SIG-M5 treated with dmso at 0.1 percent for 504 hours (cell line): ENCODE measurements at regions not wholly inside any gene's neighbourhood (a gene's known extent, or its start where the extent isn't known, plus 50 kb on each side); places are given as distances from the start of the nearest gene placed in this dataset.

Experiments used
- DNase-seq: peaks from one replicate; lab custom pipeline; 2025; ENCODE audit not compliant: unreplicated experiment; lab: John Stamatoyannopoulos, UW

DNA sequence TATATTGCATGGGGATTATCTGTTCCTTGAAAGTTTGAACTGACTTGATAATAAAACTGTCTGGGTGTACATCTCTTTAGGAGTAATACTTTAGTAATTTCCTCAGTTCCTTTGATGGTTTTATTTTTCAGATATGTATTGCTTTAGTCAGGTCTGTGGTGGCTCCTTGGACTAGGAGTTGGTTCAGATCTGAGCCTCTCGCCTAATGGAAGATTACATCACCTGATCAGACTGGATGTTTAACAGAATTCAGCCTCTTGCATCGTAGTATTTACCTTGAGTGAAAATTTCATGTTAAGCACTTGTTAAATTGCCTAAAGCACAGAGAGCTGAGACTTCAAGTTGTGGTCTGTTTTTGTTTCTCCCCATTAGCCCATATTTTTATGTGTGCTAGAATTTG, 267.3 kb downstream of the MAP2K4 start:
- DNase-seq = no peak

DNA sequence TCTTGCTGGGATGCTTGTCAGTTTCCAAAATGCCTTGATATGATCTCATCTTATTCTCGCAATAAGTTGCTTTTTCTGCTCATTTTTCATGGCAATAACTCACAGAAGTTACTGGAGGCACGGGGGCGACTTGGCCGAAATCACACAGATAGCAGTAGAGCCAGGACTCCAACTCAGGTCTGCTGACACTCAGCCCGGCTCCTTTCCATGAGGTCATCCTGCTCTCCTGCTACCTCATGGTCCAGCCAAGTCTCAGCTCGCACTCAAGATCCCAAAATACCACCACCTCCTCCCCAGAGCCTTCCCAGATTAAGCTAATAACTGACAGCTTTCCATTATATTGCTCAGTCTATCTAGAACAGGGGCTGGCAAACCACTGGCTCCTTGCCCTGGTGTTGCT, 269.5 kb downstream of the MAP2K4 start:
- DNase-seq = no peak

DNA sequence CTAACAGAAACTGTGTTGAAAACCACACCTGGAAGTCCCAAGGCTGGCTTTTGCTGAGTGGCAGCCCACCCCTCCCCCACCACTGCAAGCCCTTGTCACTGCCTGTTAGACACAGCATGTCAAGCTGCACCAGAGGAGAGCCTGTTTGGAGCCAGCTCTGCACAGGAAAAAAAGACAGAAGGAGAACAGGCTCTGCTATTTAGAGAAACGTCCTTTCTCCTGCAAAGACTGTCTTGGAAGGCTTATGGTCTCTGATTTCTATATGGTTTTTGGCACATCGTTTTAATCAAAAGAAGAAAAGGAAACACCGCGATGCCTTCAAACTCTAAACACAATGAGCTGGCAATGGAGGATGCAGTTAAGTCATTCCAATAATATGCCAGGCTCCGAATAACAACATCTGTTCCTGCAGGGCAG, 275.5 kb downstream of the MAP2K4 start:
- no peak for DNase-seq

DNA sequence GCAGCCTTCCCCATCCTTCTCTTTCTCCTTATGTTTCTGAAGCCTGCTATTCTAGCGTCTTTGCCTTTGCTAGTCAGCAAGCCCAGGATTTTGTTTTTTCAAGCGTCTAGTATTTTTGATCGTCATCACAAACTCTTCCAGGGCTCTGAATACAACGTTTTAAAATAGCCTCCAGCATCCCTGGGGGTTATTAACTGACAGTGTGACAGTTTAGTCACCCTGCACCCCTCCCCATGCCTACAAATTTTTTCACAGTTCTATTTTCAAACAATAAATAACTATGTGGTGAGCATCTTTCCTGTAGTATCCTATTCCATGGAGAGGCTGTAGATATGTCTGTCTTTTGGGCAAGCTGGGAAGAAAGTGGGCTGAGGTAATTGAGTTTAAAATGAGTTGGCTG, 280.9 kb downstream of the MAP2K4 start:
- no peak for DNase-seq

DNA sequence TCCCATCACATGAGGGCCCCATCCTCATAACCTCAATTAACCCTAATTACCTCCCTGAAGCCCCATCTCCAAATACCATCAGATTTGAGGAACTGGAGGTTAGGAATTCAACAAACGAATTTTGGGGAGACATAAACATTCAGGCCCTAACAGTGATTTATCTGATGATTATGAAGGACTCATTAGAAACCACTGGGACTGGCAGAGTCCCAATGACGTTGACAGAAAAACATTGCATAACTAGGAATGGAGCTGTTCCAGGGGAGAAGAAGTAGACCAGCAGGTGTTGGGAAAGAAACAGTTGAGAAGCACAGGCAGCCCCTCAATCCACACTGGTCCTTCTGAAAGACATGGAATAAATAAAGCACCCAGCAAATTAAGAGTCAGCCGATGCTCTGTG, 282.0 kb downstream of the MAP2K4 start:
- DNase-seq = no peak

DNA sequence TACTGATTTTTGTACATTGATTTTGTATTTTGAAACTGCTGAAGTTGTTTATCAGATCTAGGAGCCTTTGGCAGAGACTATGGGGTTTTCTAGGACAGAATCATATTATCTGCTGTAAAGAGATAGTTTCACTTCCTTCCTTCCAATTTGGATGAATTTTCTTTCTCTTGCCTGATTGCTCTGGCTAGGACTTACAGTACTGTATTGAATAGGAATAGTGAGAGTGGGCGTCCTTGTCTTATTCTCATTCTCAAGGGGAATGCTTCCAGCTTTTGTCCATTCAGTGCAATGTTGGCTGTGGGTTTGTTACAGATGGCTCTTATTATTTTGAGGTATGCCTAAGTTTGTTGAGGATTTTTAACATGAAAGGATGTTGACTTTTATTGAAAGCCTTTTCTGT, 290.1 kb downstream of the MAP2K4 start:
- no peak for DNase-seq

DNA sequence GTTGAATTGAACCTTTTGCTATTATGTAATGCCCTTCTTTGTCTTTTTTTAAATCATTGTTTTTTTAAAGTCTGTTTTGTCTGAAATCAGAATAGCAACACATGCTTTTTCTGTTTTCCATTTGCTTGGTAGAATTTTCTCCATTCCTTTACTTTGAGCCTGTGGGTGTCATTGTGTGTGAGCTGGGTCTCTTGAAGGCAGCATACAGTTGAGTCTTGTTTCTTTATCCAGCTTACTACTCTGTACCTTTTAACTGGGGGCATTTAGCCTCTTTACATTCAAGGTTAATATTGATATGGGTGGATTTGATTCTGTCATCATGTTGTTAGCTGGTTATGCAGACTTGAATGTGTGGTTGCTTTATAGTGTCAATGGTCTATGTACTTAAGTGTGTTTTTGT, 292.0 kb downstream of the MAP2K4 start:
- no peak for DNase-seq

DNA sequence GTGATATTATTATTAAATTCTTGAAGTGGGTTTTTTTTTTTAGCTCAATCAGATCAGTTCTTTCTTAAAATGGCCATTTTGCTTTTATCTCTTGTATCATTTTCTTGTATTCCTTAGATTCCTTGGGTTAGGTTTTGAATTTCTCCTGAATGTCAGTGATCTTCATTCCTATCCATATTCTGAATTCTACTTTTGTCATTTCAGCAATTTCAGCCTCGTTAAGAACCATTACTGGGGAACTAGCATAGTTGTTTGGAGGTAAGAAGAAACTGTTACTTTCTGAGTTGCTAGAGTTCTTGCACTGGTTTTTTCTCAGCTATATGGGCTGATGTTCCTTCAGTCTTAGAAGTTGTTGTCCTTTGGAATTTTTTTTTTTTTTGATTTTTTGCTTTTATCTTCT, 293.1 kb downstream of the MAP2K4 start:
- no peak for DNase-seq

DNA sequence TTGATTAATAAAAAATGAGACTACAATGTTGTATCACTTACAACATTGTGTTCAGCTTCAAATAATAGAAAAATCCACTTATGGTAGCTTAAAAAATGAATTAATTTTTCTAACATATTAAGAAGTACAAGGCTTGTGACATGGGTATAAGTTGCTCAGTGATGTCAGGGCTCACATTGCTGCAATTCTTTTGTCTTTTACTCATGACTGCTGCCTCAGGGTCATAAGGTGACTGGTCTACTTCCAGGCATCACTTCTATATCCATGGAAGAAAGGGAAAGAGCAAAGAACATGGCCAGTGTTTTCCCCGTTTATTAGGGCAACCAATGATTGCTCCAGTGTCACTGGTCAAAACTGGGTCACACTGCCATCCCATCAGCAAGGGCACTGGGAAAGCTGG, 295.3 kb downstream of the MAP2K4 start:
- DNase-seq = no peak

DNA sequence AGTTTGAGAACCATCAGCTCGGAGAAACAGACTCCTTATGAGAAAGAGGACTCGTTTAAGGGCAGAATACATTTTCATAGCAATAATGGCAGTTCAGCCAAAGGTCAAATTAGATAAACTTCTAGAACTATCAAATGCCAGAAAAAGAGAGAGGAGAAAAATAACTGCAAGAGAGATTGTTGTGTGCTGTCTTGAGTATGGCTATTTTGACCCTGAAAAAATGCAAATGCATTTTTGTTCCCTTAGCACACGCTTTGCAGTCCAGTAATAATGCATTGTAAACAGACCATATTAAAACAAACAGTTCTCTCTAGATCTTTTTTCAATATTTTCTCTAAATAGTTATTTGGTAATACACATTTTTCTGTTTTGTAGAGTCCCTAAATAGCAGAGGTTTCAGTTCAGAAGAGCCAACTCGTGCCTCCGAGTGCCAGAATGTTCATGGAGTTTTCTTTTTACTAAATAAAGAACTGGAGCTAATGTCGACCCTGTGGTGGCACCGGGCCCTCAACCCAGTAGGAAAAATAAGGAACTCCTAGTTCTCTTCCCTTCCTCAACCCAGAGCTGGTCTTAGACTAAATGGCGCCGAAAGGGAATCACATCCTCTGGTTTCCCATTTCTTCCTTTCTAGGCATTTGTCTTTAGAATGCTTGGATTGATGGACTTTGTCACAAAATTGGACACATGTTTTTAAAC, 298.0 kb downstream of the MAP2K4 start:
- no peak for DNase-seq

DNA sequence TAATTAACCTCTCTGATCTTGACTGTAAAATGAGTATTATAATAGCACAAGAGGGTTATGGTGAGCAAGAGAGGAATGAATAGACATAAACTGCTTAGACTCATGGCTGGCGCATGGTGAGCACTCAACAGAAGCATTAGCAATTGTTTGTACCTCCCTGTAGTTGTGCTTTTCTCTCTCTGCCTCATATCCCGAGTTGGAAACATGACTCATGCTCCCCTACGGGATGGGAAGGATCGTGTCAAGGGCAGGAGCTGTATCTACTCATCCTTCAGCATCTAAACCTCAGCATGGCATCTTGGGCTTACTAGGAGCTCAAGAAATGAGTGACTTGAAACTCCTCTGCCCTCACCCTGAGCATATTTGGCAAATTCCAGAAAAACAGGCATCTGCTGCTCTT, 299.6 kb downstream of the MAP2K4 start:
- DNase-seq = no peak

DNA sequence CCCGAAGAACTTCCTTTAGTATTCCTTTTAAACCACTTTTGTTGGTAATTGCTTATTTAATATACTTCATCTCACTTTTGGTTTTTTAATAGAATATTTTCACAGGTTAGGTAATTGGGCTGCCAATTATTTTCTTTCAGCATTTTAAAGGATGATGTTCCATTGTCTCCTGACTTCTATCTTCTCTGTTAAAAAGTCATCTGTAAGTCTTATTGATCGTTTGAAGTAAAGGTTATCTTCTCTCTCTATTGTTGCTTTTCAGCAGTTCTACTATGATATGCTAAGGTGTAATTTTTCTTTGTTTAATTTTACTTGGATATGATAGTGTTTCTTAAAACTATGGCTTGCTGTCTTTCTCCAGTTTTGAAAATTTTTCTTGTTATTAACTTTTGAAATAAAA, 307.5 kb downstream of the MAP2K4 start:
- DNase-seq = no peak

DNA sequence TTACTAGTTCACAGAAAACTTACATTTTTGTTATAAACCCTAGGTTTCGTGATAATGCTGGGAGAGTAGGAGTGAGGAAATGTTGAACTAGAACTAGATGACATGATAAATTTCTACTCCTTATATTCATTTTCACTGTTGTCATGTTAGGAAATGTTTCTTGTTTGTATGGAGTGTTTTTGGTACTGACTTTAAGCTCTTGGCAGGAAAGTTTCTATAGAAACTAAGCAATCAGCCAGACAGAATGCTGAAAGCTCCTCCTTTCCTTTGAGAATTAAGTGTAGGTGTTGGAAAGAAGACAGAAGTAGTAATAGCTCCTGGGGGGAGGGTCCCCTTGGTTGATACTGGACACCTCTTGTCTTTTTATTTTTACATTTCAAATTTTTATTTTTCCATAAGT, 309.8 kb downstream of the MAP2K4 start:
- DNase-seq = no peak

DNA sequence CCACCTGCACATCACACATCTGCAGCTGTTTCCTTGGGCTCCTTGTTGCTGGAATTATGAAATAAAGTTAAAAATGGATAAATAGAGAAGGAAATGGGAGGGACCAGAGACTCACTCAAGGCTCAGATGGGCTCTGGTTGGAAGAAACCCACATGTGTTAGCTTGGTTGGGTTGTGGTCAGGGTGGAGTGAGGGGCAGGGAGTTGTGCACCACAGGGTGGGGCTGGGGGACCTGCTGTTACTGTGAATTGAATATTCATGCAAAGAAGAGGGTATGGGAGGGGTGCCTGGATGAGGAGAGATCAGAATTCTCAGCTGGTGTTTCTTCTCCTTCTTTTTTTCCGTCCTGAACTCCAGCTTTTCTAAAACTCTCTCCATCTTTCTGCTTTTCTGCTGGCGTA, 320.7 kb downstream of the MAP2K4 start:
- no peak for DNase-seq

DNA sequence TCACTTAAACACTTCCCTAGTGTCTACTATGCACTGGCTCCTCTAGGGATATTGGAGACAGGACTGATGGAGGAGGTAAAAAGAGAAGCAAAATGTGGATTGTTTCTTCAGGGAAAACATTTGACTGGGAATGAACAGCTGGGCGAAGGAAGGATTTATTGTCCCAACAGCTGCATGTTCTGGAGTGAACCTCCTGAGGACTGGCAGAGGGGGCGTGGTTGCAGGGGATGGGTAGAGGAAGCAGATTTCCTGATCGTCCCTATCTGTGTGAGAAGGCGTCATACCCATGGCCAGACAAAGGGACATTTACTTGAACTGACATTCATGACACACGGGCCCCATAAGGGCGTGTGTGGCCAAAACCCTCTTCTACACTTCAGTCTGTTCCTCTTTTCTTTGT, 321.5 kb downstream of the MAP2K4 start:
- no peak for DNase-seq

DNA sequence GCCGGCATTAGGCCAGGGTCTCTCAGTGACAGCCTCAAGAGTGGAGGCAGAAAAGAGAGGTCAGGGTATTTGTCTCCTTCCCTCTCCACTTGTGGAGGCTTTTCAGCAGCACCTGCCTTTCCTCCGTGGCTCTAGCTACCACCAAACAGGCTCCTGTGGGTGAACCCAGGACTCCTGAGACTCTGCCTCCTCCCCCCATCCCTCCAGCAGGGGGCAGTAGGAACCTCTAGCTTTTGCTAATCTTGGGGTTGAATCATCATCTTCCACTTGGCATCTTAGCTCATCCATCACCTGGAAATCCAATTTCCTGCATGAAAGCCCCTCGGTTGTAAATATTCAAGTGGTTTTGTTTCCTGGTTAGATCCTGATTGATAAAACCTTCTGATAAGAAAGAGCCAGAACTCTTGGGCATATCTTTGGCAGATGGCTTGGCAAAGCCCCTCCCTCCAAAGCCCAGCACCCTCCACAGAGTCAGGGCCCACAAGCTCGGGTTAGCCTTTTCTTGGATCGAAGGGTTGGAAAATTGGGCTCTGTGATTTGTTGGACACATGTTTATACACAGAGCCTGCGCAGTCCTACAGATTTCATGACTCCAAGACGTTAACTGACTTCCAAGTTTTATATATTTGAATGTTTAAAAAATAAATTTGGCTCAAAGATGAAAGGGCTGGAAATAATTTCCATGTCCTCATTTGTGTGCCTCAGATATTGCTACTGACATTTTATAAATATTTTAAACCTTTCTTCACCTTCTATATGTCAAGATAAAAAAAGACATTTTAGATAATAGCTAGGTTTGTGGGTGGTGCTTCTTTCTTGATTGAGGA, 322.1 kb downstream of the MAP2K4 start:
- no peak for DNase-seq

DNA sequence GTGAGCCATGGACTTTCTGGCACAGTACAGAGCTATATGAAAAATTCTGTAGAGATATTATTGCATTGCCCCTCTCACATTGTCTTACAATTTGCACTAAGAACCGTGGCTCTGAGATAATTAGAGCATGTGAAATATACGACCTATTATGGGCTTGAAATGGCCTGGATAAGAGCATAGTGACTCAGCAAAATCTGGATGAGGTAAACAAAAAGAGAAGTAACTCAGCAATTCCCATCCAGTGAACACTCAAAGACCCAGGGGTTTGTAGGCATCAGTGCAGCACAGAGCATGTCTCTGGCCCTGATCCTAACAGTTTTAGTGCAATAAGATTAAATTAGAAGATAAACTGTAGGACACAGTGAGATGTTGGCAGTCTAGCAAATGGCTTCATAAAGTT, 317.2 kb upstream of the MYOCD start:
- DNase-seq = no peak

DNA sequence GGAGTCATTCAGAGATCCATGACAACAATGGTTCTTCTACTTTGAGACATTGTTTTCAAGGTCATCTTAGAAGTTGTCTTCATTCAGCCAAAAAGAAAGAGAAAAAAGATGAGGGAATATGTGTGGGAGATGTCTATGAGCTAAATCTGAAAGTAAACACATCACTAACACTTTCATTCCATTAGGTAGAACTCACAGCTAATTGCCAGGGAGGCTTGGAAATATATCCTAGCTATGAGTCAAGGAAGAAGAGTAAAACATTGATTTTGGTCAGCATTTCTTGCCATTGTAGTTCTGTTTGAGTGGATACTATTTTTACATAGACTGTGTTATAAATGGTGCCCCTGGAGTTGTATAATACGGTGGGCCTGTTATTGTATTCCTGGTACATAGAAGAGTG, 316.4 kb upstream of the MYOCD start:
- DNase-seq = no peak

DNA sequence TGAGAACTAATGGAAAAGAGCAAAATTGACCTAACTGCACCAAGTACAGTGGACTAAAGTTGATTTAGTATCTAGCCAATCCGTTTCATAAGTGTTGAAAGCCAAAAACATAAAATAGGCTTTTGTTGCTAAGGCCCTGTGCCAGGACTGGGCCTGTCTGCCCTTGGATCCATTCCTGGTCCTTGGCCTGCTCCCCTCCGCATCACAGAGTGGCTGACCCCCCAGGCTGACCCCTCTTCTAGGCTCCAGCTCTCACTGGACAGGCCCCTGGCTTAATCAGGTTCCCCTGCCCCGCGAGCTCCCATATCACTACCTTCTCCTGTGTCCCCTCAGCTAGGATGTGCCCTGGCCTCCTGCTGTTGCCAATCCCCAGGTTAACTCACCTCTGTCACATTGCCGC, 313.6 kb upstream of the MYOCD start:
- no peak for DNase-seq

DNA sequence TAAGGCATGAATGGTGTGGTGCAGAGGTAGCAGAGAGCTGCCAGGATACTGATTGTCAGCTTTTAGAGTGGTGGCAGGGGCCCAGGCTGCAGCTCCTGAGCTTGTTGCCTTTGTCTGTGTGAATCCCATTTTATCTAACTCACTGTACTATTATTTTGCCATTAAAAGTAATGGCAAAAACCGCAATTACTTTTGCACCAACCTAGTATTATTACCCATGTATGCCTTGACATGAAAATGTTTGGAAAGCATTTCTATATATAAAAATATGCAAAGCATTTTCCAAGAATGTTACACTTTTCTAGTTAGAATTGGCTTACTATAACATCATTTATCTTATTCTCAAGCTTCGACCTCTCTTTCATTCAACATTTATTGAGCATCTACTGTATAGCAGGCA, 308.1 kb upstream of the MYOCD start:
- no peak for DNase-seq

DNA sequence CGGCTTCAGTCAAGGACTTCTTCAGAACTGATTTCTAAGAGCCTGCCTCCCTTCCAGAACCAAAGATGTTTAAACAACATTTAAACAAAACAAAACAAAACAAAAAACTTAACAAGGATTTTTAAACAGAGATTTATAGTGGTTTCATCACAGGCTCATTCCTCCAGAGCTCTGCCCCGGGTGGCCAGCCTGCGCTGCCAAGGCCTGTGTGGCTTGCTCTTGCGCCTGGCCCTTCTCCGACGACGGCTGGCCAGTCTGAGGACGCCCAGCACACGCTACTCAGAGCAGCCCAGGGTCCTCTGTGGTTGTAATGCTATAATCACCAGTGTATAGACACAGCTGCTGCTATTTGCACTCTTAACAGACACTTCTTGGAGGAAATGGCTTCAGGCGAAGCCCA, 307.2 kb upstream of the MYOCD start:
- DNase-seq = no peak

DNA sequence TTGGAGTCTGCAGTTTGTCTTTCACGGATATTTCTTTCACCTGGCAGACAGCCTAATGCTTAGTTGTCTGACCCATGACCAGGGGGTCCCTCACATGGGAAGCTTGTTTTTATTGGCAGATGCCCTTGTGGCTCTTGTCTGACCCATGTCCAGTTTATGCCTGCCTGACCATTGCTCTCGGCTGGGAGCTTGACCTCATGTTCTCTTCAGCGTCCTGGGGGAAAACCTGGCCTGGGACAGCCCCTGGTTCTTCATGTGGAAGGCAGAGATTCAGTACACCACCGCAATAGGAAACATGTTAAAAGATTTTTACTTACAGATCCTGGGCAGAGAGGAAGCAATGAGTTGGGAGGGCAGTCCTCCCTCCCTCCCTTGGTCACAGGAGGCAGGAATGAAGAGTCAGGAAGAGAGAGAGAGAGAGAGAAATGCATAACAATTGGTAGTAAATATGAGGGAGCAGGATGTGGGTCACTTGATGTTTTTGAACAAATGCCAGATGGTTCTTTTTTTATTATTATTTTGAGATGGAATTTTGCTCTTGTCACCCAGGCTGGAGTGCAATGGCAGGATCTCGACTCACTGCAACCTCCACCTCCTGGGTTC, 302.7 kb upstream of the MYOCD start:
- no peak for DNase-seq
